ENCODE measurements at regions not wholly inside any gene's neighbourhood (a gene's known extent, or its start where the extent isn't known, plus 50 kb on each side); places are given as distances from the start of the nearest gene placed in this dataset.

DNA sequence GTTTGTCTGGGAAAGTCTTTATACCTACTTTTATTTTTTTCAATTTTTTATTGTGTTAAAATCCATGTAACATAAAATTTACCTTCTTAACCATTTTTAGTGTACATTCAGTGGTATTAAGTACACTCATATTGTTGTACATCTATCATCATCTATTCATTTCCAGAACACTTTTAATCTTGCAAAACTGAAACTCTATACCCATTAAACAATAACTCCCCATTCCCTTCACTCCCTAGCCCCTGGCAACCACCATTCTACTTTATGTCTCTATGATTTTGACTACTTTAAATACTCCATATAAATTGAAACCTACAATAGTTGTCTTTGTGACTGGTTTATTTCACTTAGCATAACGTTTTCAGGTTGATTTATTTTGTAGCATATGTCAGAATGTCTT, 131.9 kb upstream of the SLC38A2 start:
- H3K4me1 Mint-ChIP-seq (ENCODE audit: low read depth in 2 of 2), result peaks cover 0 to 6% of the 10 kb centered on the region in 2 donors
- H3K4me3 Mint-ChIP-seq, result no peak overlapping the region

DNA sequence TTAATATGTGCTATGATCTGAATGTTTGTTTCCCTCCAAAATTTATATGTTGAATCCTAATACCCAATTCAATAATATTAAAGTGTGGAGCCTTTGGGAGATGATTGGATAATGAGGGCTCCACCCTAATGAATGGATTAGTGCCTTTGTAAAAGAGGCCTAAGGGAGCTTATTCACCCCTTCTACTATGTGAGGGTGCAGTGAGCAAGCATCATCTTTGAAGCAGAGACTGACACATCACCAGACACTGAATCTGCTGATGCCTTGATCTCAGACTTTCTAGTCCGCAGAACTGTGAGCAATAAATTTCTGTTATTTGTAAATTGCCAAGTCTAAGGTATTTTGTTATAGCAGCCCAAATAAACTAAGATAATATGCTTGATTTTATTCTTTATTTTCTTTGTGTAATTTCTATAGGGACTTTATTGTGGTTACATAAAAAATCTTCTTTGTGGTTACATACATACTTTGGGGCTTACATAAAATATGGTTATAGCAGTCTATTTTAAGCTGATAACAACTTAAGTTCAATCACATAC, 131.1 kb upstream of the SLC38A2 start:
- ATAC-seq (replicated peaks), result no peak
- no peak for DNase-seq
- peaks cover 1 to 18% of the 10 kb centered on the region in 2 donors for H3K9me3 Mint-ChIP-seq
- H3K4me3 Mint-ChIP-seq, result no peak overlapping the region
- no peaks in the 10 kb centered on the region for H3K27me3 Mint-ChIP-seq
- H3K27ac Mint-ChIP-seq, result no peak overlapping the region
- peaks cover 0 to 6% of the 10 kb centered on the region in 2 donors for H3K4me1 Mint-ChIP-seq (ENCODE audit: low read depth in 2 of 2)
- H3K36me3 Mint-ChIP-seq (ENCODE audit: insufficient read depth), result no peaks in the 10 kb centered on the region

More for the DNA sequence above, 131.9 kb upstream of the SLC38A2 start:
- DNase-seq (no peak), ATAC-seq (replicated peaks) (no peak)
- Mint-ChIP-seq H3K27ac (no peak overlapping the region), H3K27me3 (no peaks in the 10 kb centered on the region), H3K9me3 (peaks cover 1 to 18% of the 10 kb centered on the region in 2 donors), H3K36me3 (ENCODE audit: insufficient read depth) (no peaks in the 10 kb centered on the region)

GRCh38 chr12:46500673-46501072, 128.1 kb upstream of the SLC38A2 start:
- Mint-ChIP-seq H3K36me3 (ENCODE audit: insufficient read depth) (no peaks in the 10 kb centered on the region), H3K9me3 (peaks cover 0 to 17% of the 10 kb centered on the region in 2 donors), H3K27ac (no peak overlapping the region), H3K27me3 (no peaks in the 10 kb centered on the region), H3K4me1 (ENCODE audit: low read depth in 2 of 2) (peaks cover 0 to 6% of the 10 kb centered on the region in 2 donors), H3K4me3 (no peak overlapping the region)
- DNase-seq (no peak), ATAC-seq (replicated peaks) (no peak)

- Mint-ChIP-seq H3K9me3 (peaks cover 0 to 10% of the 10 kb centered on the region in 2 donors), H3K27ac (no peak overlapping the region), H3K4me3 (no peak overlapping the region), H3K4me1 (ENCODE audit: low read depth in 2 of 2) (peaks cover 0 to 6% of the 10 kb centered on the region in 2 donors), H3K36me3 (ENCODE audit: insufficient read depth) (no peaks in the 10 kb centered on the region), H3K27me3 (no peaks in the 10 kb centered on the region)
- ATAC-seq (replicated peaks) (no peak), DNase-seq (no peak)
Measured at GRCh38 chr12:46499901-46500300, 127.3 kb upstream of the SLC38A2 start.

- Mint-ChIP-seq H3K27me3 (no peaks in the 10 kb centered on the region), H3K27ac (no peak overlapping the region), H3K9me3 (peaks cover 0 to 10% of the 10 kb centered on the region in 2 donors), H3K4me3 (no peak overlapping the region), H3K36me3 (ENCODE audit: insufficient read depth) (no peaks in the 10 kb centered on the region), H3K4me1 (ENCODE audit: low read depth in 2 of 2) (peaks cover 0 to 6% of the 10 kb centered on the region in 2 donors)
- DNase-seq (no peak), ATAC-seq (replicated peaks) (no peak)
Measured at GRCh38 chr12:46499226-46499625, 126.7 kb upstream of the SLC38A2 start.

- no peak overlapping the region for H3K4me3 Mint-ChIP-seq
- H3K36me3 Mint-ChIP-seq (ENCODE audit: insufficient read depth), result no peaks in the 10 kb centered on the region
- no peaks in the 10 kb centered on the region for H3K27me3 Mint-ChIP-seq
- H3K4me1 Mint-ChIP-seq (ENCODE audit: low read depth in 2 of 2), result peaks cover 0 to 6% of the 10 kb centered on the region in 2 donors
- H3K27ac Mint-ChIP-seq, result peak overlapping the region in 1 of 2 donors; percentile 13
- ATAC-seq (replicated peaks), result no peak
- peaks cover 0 to 2% of the 10 kb centered on the region in 2 donors for H3K9me3 Mint-ChIP-seq
- no peak for DNase-seq
Measured at GRCh38 chr12:46497739-46498138, 125.2 kb upstream of the SLC38A2 start.

DNA sequence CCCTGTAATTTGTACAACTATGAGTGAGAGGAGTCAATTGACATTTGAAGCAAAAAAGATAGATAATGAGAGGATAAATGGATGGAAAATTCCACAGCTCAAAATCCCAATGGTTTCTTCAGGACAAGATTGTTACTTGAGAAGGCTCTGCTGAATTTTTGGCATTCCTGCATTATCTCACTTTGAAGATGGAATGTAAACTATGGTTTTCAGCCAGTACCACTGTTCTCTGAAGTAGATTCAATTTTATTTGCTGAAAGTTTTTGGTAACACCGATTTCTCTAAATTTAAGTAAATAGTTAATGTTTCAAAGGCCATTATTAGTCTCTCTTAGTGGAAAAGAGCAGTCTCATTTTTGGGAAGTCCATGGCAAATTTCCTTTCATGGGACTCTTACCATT, 121.9 kb upstream of the SLC38A2 start:
- H3K27me3 Mint-ChIP-seq, result no peaks in the 10 kb centered on the region
- no peak overlapping the region for H3K27ac Mint-ChIP-seq
- no peaks in the 10 kb centered on the region for H3K9me3 Mint-ChIP-seq
- no peak for ATAC-seq (replicated peaks)
- DNase-seq, result no peak
- no peaks in the 10 kb centered on the region for H3K4me1 Mint-ChIP-seq (ENCODE audit: low read depth in 2 of 2)
- no peak overlapping the region for H3K4me3 Mint-ChIP-seq
- H3K36me3 Mint-ChIP-seq (ENCODE audit: insufficient read depth), result peaks cover 4% of the 10 kb centered on the region

GRCh38 chr12:46493834-46494181, 121.2 kb upstream of the SLC38A2 start:
- H3K27me3 Mint-ChIP-seq, result no peaks in the 10 kb centered on the region
- ATAC-seq (replicated peaks) (no peak), DNase-seq (no peak)
- H3K4me1 Mint-ChIP-seq (ENCODE audit: low read depth in 2 of 2), result no peaks in the 10 kb centered on the region
- H3K36me3 Mint-ChIP-seq (ENCODE audit: insufficient read depth), result peaks cover 4% of the 10 kb centered on the region
- no peak overlapping the region for H3K27ac Mint-ChIP-seq
- no peak overlapping the region for H3K4me3 Mint-ChIP-seq
- H3K9me3 Mint-ChIP-seq, result no peaks in the 10 kb centered on the region

DNA sequence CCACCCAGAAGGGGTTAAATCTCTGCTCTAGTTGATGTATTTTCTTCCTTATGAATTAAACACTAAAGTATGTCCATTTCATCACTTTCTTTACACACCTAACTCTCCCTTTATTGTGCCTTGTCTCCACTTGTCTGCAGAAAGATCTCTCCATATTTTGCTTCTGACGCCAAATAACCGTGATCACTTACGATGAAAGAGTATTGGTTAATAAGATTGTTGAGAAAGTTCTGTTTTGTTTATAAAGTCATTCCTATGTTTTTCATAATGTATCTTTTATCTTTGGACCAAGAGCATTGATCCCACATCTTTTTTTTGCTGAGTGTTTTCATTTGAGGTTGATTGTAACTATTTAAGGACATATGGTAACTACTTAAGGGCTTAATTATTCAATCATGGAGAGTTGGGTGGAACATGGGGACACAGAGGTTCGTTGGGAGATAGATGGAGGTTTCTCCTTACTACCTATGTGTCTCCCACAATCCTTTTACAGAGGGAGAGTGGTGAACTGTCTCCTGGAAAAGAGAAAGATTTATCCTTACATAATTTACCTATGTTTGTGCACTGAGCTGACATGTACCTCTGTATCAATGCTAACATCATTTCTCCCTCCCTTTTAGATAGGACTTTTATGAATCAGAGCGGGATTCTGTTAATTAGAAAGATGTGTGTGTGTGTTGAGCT, 120.7 kb upstream of the SLC38A2 start:
- no peak for DNase-seq
- Mint-ChIP-seq H3K4me1 (ENCODE audit: low read depth in 2 of 2) (no peaks in the 10 kb centered on the region), H3K27me3 (no peaks in the 10 kb centered on the region), H3K27ac (no peak overlapping the region), H3K36me3 (ENCODE audit: insufficient read depth) (peaks cover 4% of the 10 kb centered on the region), H3K9me3 (no peaks in the 10 kb centered on the region), H3K4me3 (no peak overlapping the region)
- no peak for ATAC-seq (replicated peaks)

- no peak for DNase-seq
Measured at GRCh38 chr12:46492471-46493085, 120.0 kb upstream of the SLC38A2 start.

DNA sequence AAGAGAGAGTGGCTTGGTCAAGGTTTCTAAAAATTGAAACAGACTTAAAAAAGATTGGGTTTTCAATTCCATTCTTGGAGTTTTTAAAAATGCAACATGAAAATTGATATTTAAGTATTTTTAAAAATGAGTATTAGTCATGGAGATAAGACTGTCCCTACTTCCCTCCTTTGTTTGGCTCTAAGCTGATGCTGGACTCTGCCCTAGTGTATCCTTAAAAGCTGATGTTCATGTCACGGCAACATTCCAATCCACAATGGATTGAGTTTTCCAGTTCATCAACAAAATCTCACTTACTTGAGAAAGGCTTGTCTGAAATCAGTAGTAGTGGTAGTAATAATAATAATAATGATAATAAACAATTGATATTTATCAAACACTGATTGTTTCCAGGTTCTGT, 119.0 kb upstream of the SLC38A2 start:
- H3K27ac Mint-ChIP-seq, result no peak overlapping the region
- ATAC-seq (replicated peaks) (no peak), DNase-seq (no peak)
- H3K27me3 Mint-ChIP-seq, result no peaks in the 10 kb centered on the region
- no peaks in the 10 kb centered on the region for H3K9me3 Mint-ChIP-seq
- H3K36me3 Mint-ChIP-seq (ENCODE audit: insufficient read depth), result peaks cover 4% of the 10 kb centered on the region
- H3K4me3 Mint-ChIP-seq, result no peak overlapping the region
- no peaks in the 10 kb centered on the region for H3K4me1 Mint-ChIP-seq (ENCODE audit: low read depth in 2 of 2)

More at GRCh38 chr12:46492471-46493085, 120.0 kb upstream of the SLC38A2 start:
- no peaks in the 10 kb centered on the region for H3K9me3 Mint-ChIP-seq
- peaks cover 4% of the 10 kb centered on the region for H3K36me3 Mint-ChIP-seq (ENCODE audit: insufficient read depth)
- no peaks in the 10 kb centered on the region for H3K27me3 Mint-ChIP-seq
- H3K4me1 Mint-ChIP-seq (ENCODE audit: low read depth in 2 of 2), result no peaks in the 10 kb centered on the region
- H3K4me3 Mint-ChIP-seq, result no peak overlapping the region
- H3K27ac Mint-ChIP-seq, result no peak overlapping the region
- ATAC-seq (replicated peaks), result no peak

GRCh38 chr12:46490635-46491034, 118.1 kb upstream of the SLC38A2 start:
- no peaks in the 10 kb centered on the region for H3K27me3 Mint-ChIP-seq
- H3K4me1 Mint-ChIP-seq (ENCODE audit: low read depth in 2 of 2), result no peaks in the 10 kb centered on the region
- H3K4me3 Mint-ChIP-seq, result no peak overlapping the region
- no peaks in the 10 kb centered on the region for H3K9me3 Mint-ChIP-seq
- ATAC-seq (replicated peaks), result no peak
- H3K27ac Mint-ChIP-seq, result no peak overlapping the region
- no peak for DNase-seq
- peaks cover 4% of the 10 kb centered on the region for H3K36me3 Mint-ChIP-seq (ENCODE audit: insufficient read depth)

- no peaks in the 10 kb centered on the region for H3K4me1 Mint-ChIP-seq (ENCODE audit: low read depth in 2 of 2)
- DNase-seq (no peak), ATAC-seq (replicated peaks) (no peak)
- H3K36me3 Mint-ChIP-seq (ENCODE audit: insufficient read depth), result peaks cover 4% of the 10 kb centered on the region
- no peak overlapping the region for H3K4me3 Mint-ChIP-seq
- H3K9me3 Mint-ChIP-seq, result no peaks in the 10 kb centered on the region
- no peak overlapping the region for H3K27ac Mint-ChIP-seq
- no peaks in the 10 kb centered on the region for H3K27me3 Mint-ChIP-seq
Measured at GRCh38 chr12:46489951-46490388, 117.4 kb upstream of the SLC38A2 start.

DNA sequence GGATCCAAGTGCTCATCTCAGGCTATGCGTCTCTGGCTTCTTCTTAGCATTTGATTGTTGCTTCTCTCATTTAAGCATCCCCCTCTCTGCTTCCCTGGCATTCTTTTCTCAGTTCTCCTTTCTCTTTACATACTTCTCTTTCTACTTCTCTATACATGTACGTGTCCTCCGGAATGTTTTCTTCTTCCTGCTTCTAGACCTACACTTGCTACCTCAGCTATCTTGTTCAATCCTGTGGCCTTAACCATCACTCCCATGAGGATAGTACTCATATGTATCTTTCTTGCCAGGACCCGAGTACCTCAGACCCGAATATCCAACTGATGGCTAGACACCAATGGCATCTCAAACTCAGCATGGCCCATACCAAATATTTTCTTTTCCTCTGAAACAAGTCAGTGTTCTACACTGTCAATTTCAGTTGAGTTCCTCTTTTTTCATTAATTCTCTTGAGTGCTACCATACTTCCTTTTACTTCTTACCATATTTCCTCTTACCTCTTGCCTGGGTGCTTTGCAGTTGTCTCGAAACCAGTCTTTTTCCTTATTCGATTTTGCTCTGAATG, 115.1 kb upstream of the SLC38A2 start:
- Mint-ChIP-seq H3K36me3 (ENCODE audit: insufficient read depth) (peaks cover 4% of the 10 kb centered on the region), H3K4me1 (ENCODE audit: low read depth in 2 of 2) (no peaks in the 10 kb centered on the region), H3K9me3 (no peaks in the 10 kb centered on the region), H3K4me3 (no peak overlapping the region), H3K27ac (no peak overlapping the region), H3K27me3 (no peaks in the 10 kb centered on the region)
- ATAC-seq (replicated peaks) (peak; percentile 19), DNase-seq (no peak)

All from effector memory CD8-positive, alpha-beta T cell (primary cell).